DND-41 (cell line): ENCODE measurements at regions not wholly inside any gene's neighbourhood (a gene's known extent, or its start where the extent isn't known, plus 50 kb on each side); places are given as distances from the start of the nearest gene placed in this dataset.

ENCODE experiments used
- ATAC-seq: fragments of 200-7000 bp; cut with Tn5 transposase; 3 replicates; pipeline ENCODE4 v1.9.1; 2021; ENCODE audit warnings: low read depth; ENCODE audit not compliant: insufficient read depth
- DNase-seq: peaks from one replicate; pipeline ENCODE4 v3.0.0-alpha.2; 2020
- H2AFZ ChIP-seq: 2 replicates; pipeline ENCODE4 v1.6.0; 2012; ENCODE audit warnings: low read depth, low read length
- H3K27ac ChIP-seq: 2 replicates; pipeline ENCODE4 v1.5.1; 2012; ENCODE audit warnings: low read length, inconsistent platforms
- H3K27me3 ChIP-seq: fragments of 200-600 bp; sonication (generic); 2 replicates; pipeline ENCODE4 v1.6.0; 2012; ENCODE audit warnings: low read length, mild to moderate bottlenecking, inconsistent platforms; ENCODE audit not compliant: insufficient read depth, poor library complexity
- H3K36me3 ChIP-seq: 2 replicates; pipeline ENCODE4 v1.5.1; 2012; ENCODE audit warnings: low read length, inconsistent platforms; ENCODE audit not compliant: insufficient read depth
- H3K4me1 ChIP-seq: 2 replicates; pipeline ENCODE4 v1.5.1; 2012; ENCODE audit warnings: mild to moderate bottlenecking, low read length; ENCODE audit not compliant: insufficient read depth
- H3K4me2 ChIP-seq: 2 replicates; pipeline ENCODE4 v1.6.0; 2012; ENCODE audit warnings: mild to moderate bottlenecking, moderate library complexity, low read length, inconsistent platforms; ENCODE audit not compliant: insufficient read depth
- H3K4me3 ChIP-seq, 2 experiments: fragments of 200-600 bp in 1 of 2; shearing (Covaris generic) in 1 of 2; 2 replicates each; pipeline ENCODE4 v1.5.1; 2012 to 2016; ENCODE audit warnings: inconsistent platforms in 2 of 2, low read length in 2 of 2, mild to moderate bottlenecking in 2 of 2, low read depth in 1 of 2, moderate library complexity in 1 of 2
- H3K79me2 ChIP-seq: 2 replicates; pipeline ENCODE4 v1.6.0; 2012; ENCODE audit warnings: low read length, inconsistent platforms; ENCODE audit not compliant: insufficient read depth
- H3K9ac ChIP-seq: 2 replicates; pipeline ENCODE4 v1.6.0; 2012; ENCODE audit warnings: low read depth, mild to moderate bottlenecking, inconsistent platforms, low read length, moderate library complexity
- H3K9me3 ChIP-seq: 2 replicates; pipeline ENCODE4 v1.5.1; 2012; ENCODE audit warnings: low read length, moderate library complexity, mild to moderate bottlenecking, inconsistent platforms; ENCODE audit not compliant: insufficient read depth, severe bottlenecking
- H4K20me1 ChIP-seq: 2 replicates; pipeline ENCODE4 v1.6.0; 2012; ENCODE audit warnings: low read length; ENCODE audit not compliant: insufficient read depth
- EZH2 ChIP-seq: IDR thresholded peaks from 3 replicates; pipeline ENCODE4 v1.6.1; 2012; ENCODE audit warnings: borderline replicate concordance, low read depth, mild to moderate bottlenecking, moderate library complexity, low read length, inconsistent platforms; ENCODE audit not compliant: severe bottlenecking
- TF ChIP-seq, protein P1 (sequence below): IDR thresholded peaks from 2 replicates; pipeline ENCODE4 v1.5.1; 2012; ENCODE audit warnings: borderline replicate concordance, low read length, moderate library complexity, mild to moderate bottlenecking; ENCODE audit not compliant: poor library complexity, severe bottlenecking; ENCODE audit errors: extremely low read depth

GRCh38 chr20:41697861-41698559 lies 79.8 kb upstream of the CHD6 start:
- peak; percentile 37 for DNase-seq
- Histone ChIP-seq H3K4me3 (no peak overlapping the region), H3K4me2 (no peak overlapping the region), H3K27me3 (no peaks in the 10 kb centered on the region), H3K27ac (no peak overlapping the region), H3K36me3 (no peaks in the 10 kb centered on the region), H2AFZ (no peak overlapping the region), H4K20me1 (no peaks in the 10 kb centered on the region), H3K9ac (no peak overlapping the region), H3K9me3 (no peaks in the 10 kb centered on the region), H3K4me1 (peaks cover 14% of the 10 kb centered on the region), H3K79me2 (no peaks in the 10 kb centered on the region)
- no peak for TF ChIP-seq EZH2
- TF ChIP-seq, protein P1, sequence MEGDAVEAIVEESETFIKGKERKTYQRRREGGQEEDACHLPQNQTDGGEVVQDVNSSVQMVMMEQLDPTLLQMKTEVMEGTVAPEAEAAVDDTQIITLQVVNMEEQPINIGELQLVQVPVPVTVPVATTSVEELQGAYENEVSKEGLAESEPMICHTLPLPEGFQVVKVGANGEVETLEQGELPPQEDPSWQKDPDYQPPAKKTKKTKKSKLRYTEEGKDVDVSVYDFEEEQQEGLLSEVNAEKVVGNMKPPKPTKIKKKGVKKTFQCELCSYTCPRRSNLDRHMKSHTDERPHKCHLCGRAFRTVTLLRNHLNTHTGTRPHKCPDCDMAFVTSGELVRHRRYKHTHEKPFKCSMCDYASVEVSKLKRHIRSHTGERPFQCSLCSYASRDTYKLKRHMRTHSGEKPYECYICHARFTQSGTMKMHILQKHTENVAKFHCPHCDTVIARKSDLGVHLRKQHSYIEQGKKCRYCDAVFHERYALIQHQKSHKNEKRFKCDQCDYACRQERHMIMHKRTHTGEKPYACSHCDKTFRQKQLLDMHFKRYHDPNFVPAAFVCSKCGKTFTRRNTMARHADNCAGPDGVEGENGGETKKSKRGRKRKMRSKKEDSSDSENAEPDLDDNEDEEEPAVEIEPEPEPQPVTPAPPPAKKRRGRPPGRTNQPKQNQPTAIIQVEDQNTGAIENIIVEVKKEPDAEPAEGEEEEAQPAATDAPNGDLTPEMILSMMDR, result peak; percentile 89
- ATAC-seq, result no peak

GRCh38 chr20:41696428-41696827 lies 78.3 kb upstream of the CHD6 start:
- DNase-seq (no peak), ATAC-seq (no peak)
- Histone ChIP-seq H3K36me3 (no peaks in the 10 kb centered on the region), H3K4me1 (peaks cover 24% of the 10 kb centered on the region), H3K9me3 (no peaks in the 10 kb centered on the region), H3K27me3 (no peaks in the 10 kb centered on the region), H3K79me2 (no peaks in the 10 kb centered on the region), H3K4me3 (no peak overlapping the region), H2AFZ (no peak overlapping the region), H3K27ac (no peak overlapping the region), H3K4me2 (no peak overlapping the region), H3K9ac (no peak overlapping the region), H4K20me1 (no peaks in the 10 kb centered on the region)
- no peak for TF ChIP-seq EZH2
- TF ChIP-seq, protein P1, result no peak

DNA sequence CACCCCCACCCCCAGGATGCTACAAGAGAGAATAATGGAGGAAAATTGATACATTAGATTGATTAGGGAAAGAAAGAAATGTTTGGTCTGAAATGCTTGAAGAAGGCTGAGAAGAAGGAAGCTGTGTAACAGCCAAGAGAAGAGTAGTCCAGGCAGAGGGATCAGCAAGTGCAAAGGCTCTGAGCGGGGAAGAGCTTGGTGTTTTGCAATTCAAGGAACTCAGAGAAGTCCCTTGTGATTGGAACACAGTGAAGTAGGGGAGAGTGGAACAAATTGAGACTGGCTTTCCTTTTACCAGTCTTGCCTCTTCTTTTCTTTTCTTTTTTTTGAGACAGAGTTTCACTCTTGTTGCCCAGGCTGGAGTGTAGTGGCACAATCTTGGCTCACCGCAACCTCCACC lies 76.6 kb upstream of the CHD6 start:
- TF ChIP-seq, protein P1, result no peak
- no peak for TF ChIP-seq EZH2

More for the DNA sequence above, 76.6 kb upstream of the CHD6 start:
- no peak overlapping the region for H3K9ac ChIP-seq
- H3K4me1 ChIP-seq, result peaks cover 24% of the 10 kb centered on the region
- peak overlapping the region; percentile 65 for H2AFZ ChIP-seq
- no peaks in the 10 kb centered on the region for H4K20me1 ChIP-seq
- ATAC-seq (no peak), DNase-seq (no peak)
- H3K4me2 ChIP-seq, result peak overlapping the region; percentile 84
- no peaks in the 10 kb centered on the region for H3K9me3 ChIP-seq
- peak overlapping the region in 1 of 2 experiments; percentile 83; a peak in 1 of 4 replicates for H3K4me3 ChIP-seq
- no peak overlapping the region for H3K27ac ChIP-seq
- no peaks in the 10 kb centered on the region for H3K79me2 ChIP-seq
- H3K36me3 ChIP-seq, result no peaks in the 10 kb centered on the region
- H3K27me3 ChIP-seq, result no peaks in the 10 kb centered on the region
